CD14-positive monocyte (primary cell): ENCODE measurements at regions not wholly inside any gene's neighbourhood (a gene's known extent, or its start where the extent isn't known, plus 50 kb on each side); places are given as distances from the start of the nearest gene placed in this dataset.
"Not testable (repeated sequence)": the region's sequence is repeated elsewhere in the genome, so short reads cannot be mapped to it uniquely, and the experiment has no call there.

Experiments
- DNase-seq, 3 donors: peaks; one replicate each; pipeline ENCODE4 v3.0.0-alpha.2; 2011 to 2022
- H2AFZ ChIP-seq: 2 replicates; pipeline ENCODE4 v1.6.0; 2012; ENCODE audit warnings: mild to moderate bottlenecking, low read depth, low read length, inconsistent platforms; ENCODE audit not compliant: insufficient read depth, poor library complexity, severe bottlenecking
- H3K27ac ChIP-seq, 2 donors: 1 replicate in 1 of 2; 2 replicates in 1 of 2; pipeline ENCODE4 v1.5.1; 2012 to 2013; ENCODE audit warnings: low read length in 2 of 2, control low read depth in 1 of 2, inconsistent platforms in 1 of 2, low read depth in 1 of 2, mild to moderate bottlenecking in 1 of 2
- H3K27me3 ChIP-seq, 2 donors: one replicate each; pipeline versions ENCODE4 v1.6.0 to v1.6.1; 2011 to 2013; ENCODE audit warnings: low read length in 2 of 2; ENCODE audit not compliant: control insufficient read depth in 2 of 2, insufficient read depth in 2 of 2
- H3K36me3 ChIP-seq, 2 donors: replicated peaks in 1 of 2; 1 replicate in 1 of 2; 2 replicates in 1 of 2; pipeline versions ENCODE4 v1.5.1 to v1.6.1; 2012 to 2013; ENCODE audit warnings: low read length in 2 of 2, control low read depth in 1 of 2, inconsistent platforms in 1 of 2, mild to moderate bottlenecking in 1 of 2; ENCODE audit not compliant: insufficient read depth in 2 of 2, control insufficient read depth in 1 of 2
- H3K4me1 ChIP-seq, 2 donors: 1 replicate in 1 of 2; 2 replicates in 1 of 2; pipeline versions ENCODE4 v1.5.1 to v1.6.1; 2012 to 2013; ENCODE audit warnings: low read length in 2 of 2, control low read depth in 1 of 2, inconsistent platforms in 1 of 2, mild to moderate bottlenecking in 1 of 2, moderate library complexity in 1 of 2; ENCODE audit not compliant: insufficient read depth in 2 of 2, control insufficient read depth in 1 of 2
- H3K4me2 ChIP-seq: replicated peaks from 2 replicates; pipeline ENCODE3; 2012; ENCODE audit warnings: low read length, moderate library complexity, mild to moderate bottlenecking; ENCODE audit not compliant: poor library complexity, severe bottlenecking; ENCODE audit errors: extremely low read depth
- H3K4me3 ChIP-seq, 3 experiments: fragments of 200-600 bp in 1 of 3; sonication (generic) in 1 of 3; replicated peaks in 1 of 3; 1 replicate in 2 of 3; 2 replicates in 1 of 3; pipeline ENCODE4 v1.5.1; 2011 to 2013; ENCODE audit warnings: low read length in 3 of 3, mild to moderate bottlenecking in 3 of 3, control low read depth in 2 of 3, low read depth in 2 of 3, inconsistent platforms in 1 of 3, moderate library complexity in 1 of 3
- H3K79me2 ChIP-seq: 2 replicates; pipeline ENCODE4 v1.6.0; 2012; ENCODE audit warnings: mild to moderate bottlenecking, control low read depth, inconsistent platforms, low read length, moderate library complexity; ENCODE audit not compliant: insufficient read depth
- H3K9ac ChIP-seq: 2 replicates; pipeline ENCODE4 v1.6.0; 2017; ENCODE audit warnings: low read length, mild to moderate bottlenecking; ENCODE audit not compliant: insufficient read depth, poor library complexity, severe bottlenecking
- H3K9me3 ChIP-seq, 2 donors: replicated peaks in 1 of 2; 1 replicate in 1 of 2; 2 replicates in 1 of 2; pipeline versions ENCODE4 v1.5.1 to v1.6.1; 2012 to 2013; ENCODE audit warnings: low read length in 2 of 2, control low read depth in 1 of 2; ENCODE audit not compliant: control insufficient read depth in 1 of 2, insufficient read depth in 1 of 2
- H4K20me1 ChIP-seq: 2 replicates; pipeline ENCODE4 v1.6.0; 2012; ENCODE audit warnings: mild to moderate bottlenecking, low read length, control low read depth, moderate library complexity; ENCODE audit not compliant: insufficient read depth
- H3K27ac Mint-ChIP-seq, 7 donors: one replicate each; pipeline ENCODE4 v1.8.0; 2020; ENCODE audit warnings: mild to moderate bottlenecking in 7 of 7, mixed read lengths in 7 of 7, moderate library complexity in 6 of 7, inconsistent platforms in 2 of 7
- H3K27me3 Mint-ChIP-seq, 3 donors: one replicate each; pipeline ENCODE4 v1.8.0; 2021 to 2022; ENCODE audit warnings: low read depth in 3 of 3, mild to moderate bottlenecking in 3 of 3, mixed read lengths in 3 of 3, moderate library complexity in 3 of 3, inconsistent platforms in 1 of 3
- H3K36me3 Mint-ChIP-seq, 2 donors: one replicate each; pipeline ENCODE4 v1.8.0; 2020; ENCODE audit warnings: mixed read lengths in 2 of 2, inconsistent platforms in 1 of 2, mild to moderate bottlenecking in 1 of 2
- H3K4me1 Mint-ChIP-seq: one replicate; pipeline ENCODE4 v1.8.0; 2020; ENCODE audit warnings: mild to moderate bottlenecking, mixed read lengths
- H3K4me3 Mint-ChIP-seq, 2 donors: one replicate each; pipeline ENCODE4 v1.8.0; 2020; ENCODE audit warnings: mild to moderate bottlenecking in 2 of 2, mixed read lengths in 2 of 2, moderate library complexity in 1 of 2
- H3K9me3 Mint-ChIP-seq, 7 donors: one replicate each; pipeline ENCODE4 v1.8.0; 2020 to 2022; ENCODE audit warnings: mixed read lengths in 7 of 7, mild to moderate bottlenecking in 6 of 7, moderate library complexity in 6 of 7, inconsistent platforms in 2 of 7
- WGBS: methylation state at CpG from one replicate; pipeline ENCODE4 v1.1.5; 2013; ENCODE audit warnings: missing lambda C conversion rate; ENCODE audit not compliant: insufficient coverage; 5-methylcytosine and 5-hydroxymethylcytosine counted together
- intact Hi-C, 2 donors: fragments of 100-400 bp; cut with micrococcal nuclease; formaldehyde crosslinking; loops; one replicate each; pipeline versions ENCODE4 v1.15.0 to v1.15.1; 2023
- TF ChIP-seq, protein P1 (sequence below): fragments of 200-600 bp; IDR thresholded peaks from one replicate; pipeline ENCODE4 v1.8.0; 2022; ENCODE audit warnings: antibody characterized with exemption, mild to moderate bottlenecking

DNA sequence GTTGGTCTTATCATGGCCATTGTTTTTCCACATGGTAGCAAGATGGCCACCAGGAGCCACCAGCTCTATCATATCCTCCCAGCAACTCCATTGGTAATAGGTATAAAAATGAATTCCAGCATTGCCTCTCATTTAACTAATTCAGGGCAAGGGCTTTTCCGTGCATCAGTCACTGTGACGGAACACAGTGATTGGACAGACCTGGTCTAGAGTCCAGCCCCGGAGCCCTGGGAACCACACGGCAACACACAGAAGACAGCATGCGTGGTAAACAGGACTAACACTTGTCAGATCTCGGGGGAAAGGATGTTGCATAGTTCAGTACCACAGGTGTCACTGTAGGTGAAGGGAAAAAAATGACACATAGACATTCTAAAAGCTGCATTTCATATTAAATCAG is 638.0 kb upstream of the RBFOX1 start:
- Histone ChIP-seq H3K27ac (no peak overlapping the region), H2AFZ (no peak overlapping the region), H3K4me3 (no peak overlapping the region), H3K27me3 (no peaks in the 10 kb centered on the region), H3K36me3 (no peaks in the 10 kb centered on the region), H3K4me1 (no peaks in the 10 kb centered on the region), H3K9ac (no peak overlapping the region), H3K4me2 (no peak overlapping the region), H3K79me2 (no peaks in the 10 kb centered on the region), H3K9me3 (no peaks in the 10 kb centered on the region), H4K20me1 (no peaks in the 10 kb centered on the region)
- Mint-ChIP-seq H3K4me1 (no peaks in the 10 kb centered on the region), H3K4me3 (no peak overlapping the region), H3K27ac (no peak overlapping the region), H3K36me3 (no peaks in the 10 kb centered on the region), H3K9me3 (no peaks in the 10 kb centered on the region), H3K27me3 (no peaks in the 10 kb centered on the region)
- intact Hi-C loops, result no loop called here
- DNase-seq, result no peak
- 100% methylated on average over 3 of the region's 6 CpGs for WGBS
- TF ChIP-seq, protein P1, sequence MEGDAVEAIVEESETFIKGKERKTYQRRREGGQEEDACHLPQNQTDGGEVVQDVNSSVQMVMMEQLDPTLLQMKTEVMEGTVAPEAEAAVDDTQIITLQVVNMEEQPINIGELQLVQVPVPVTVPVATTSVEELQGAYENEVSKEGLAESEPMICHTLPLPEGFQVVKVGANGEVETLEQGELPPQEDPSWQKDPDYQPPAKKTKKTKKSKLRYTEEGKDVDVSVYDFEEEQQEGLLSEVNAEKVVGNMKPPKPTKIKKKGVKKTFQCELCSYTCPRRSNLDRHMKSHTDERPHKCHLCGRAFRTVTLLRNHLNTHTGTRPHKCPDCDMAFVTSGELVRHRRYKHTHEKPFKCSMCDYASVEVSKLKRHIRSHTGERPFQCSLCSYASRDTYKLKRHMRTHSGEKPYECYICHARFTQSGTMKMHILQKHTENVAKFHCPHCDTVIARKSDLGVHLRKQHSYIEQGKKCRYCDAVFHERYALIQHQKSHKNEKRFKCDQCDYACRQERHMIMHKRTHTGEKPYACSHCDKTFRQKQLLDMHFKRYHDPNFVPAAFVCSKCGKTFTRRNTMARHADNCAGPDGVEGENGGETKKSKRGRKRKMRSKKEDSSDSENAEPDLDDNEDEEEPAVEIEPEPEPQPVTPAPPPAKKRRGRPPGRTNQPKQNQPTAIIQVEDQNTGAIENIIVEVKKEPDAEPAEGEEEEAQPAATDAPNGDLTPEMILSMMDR, result no peak

- H3K9me3 ChIP-seq, H3K27me3 ChIP-seq, H3K4me1 Mint-ChIP-seq, H3K27ac ChIP-seq, intact Hi-C loops, H2AFZ ChIP-seq, H3K9me3 Mint-ChIP-seq, H3K36me3 ChIP-seq, H3K36me3 Mint-ChIP-seq, H4K20me1 ChIP-seq, H3K4me3 Mint-ChIP-seq, H3K4me3 ChIP-seq, H3K4me2 ChIP-seq, H3K4me1 ChIP-seq, H3K79me2 ChIP-seq, H3K27me3 Mint-ChIP-seq, DNase-seq, H3K27ac Mint-ChIP-seq, H3K9ac ChIP-seq: not testable (repeated sequence)
- 94% methylated on average over 1 of the region's 2 CpGs for WGBS
Observed at GRCh38 chr16:6693418-6693817, 639.2 kb upstream of the RBFOX1 start.
